KMS-11 (cell line): ENCODE measurements at regions not wholly inside any gene's neighbourhood (a gene's known extent, or its start where the extent isn't known, plus 50 kb on each side); places are given as distances from the start of the nearest gene placed in this dataset.

Experiments
- H2AFZ ChIP-seq: fragments of 200-600 bp; sonication (generic); 2 replicates; pipeline ENCODE4 v1.6.1; 2016; ENCODE audit warnings: antibody characterized with exemption, mixed run types, low read depth
- H3K27ac ChIP-seq: fragments of 200-600 bp; sonication (generic); 2 replicates; pipeline ENCODE4 v1.6.1; 2016; ENCODE audit warnings: mild to moderate bottlenecking, mixed run types
- H3K27me3 ChIP-seq: fragments of 200-600 bp; sonication (generic); 2 replicates; pipeline ENCODE4 v1.6.1; 2017; ENCODE audit warnings: mild to moderate bottlenecking, low read depth, mixed run types, moderate library complexity; ENCODE audit not compliant: insufficient read depth
- H3K36me3 ChIP-seq: fragments of 200-600 bp; sonication (generic); 2 replicates; pipeline ENCODE4 v1.6.1; 2017; ENCODE audit warnings: mild to moderate bottlenecking, mixed run types; ENCODE audit not compliant: insufficient read depth
- H3K4me1 ChIP-seq: fragments of 200-600 bp; sonication (generic); 2 replicates; pipeline ENCODE4 v1.6.1; 2016; ENCODE audit warnings: mild to moderate bottlenecking, low read depth, mixed run types; ENCODE audit not compliant: poor library complexity, severe bottlenecking
- H3K4me2 ChIP-seq: fragments of 200-600 bp; sonication (generic); 2 replicates; pipeline ENCODE4 v1.7.0; 2016; ENCODE audit warnings: mild to moderate bottlenecking, mixed run types
- H3K4me3 ChIP-seq: fragments of 200-600 bp; sonication (generic); IDR thresholded peaks from 2 replicates; pipeline ENCODE4 v1.6.1; 2017; ENCODE audit warnings: low read depth, low read length, mixed read lengths; ENCODE audit not compliant: insufficient read depth
- H3K79me2 ChIP-seq: fragments of 200-600 bp; sonication (generic); 2 replicates; pipeline ENCODE4 v1.6.1; 2016; ENCODE audit warnings: low read depth, mixed run types; ENCODE audit not compliant: insufficient read depth
- H3K9ac ChIP-seq: fragments of 200-600 bp; sonication (generic); 2 replicates; pipeline ENCODE4 v1.6.1; 2016; ENCODE audit warnings: mild to moderate bottlenecking, mixed run types
- H4K20me1 ChIP-seq: fragments of 200-600 bp; sonication (generic); 2 replicates; pipeline ENCODE4 v1.6.1; 2016; ENCODE audit warnings: mild to moderate bottlenecking, mixed run types; ENCODE audit not compliant: insufficient read depth
- CTCF ChIP-seq: fragments of 200-600 bp; sonication (generic); conservative IDR thresholded peaks from 2 replicates; pipeline ENCODE4 v1.6.1; 2017; ENCODE audit warnings: low read depth, mild to moderate bottlenecking, antibody characterized with exemption, low read length, moderate library complexity, mixed read lengths

GRCh38 chr10:3499120-3499519 is 285.9 kb downstream of the KLF6 start:
- H3K4me3 ChIP-seq = no peak overlapping the region
- H3K27ac ChIP-seq = no peak overlapping the region
- TF ChIP-seq CTCF = no peak
- H3K4me2 ChIP-seq = no peak overlapping the region
- no peaks in the 10 kb centered on the region for H3K27me3 ChIP-seq
- H3K79me2 ChIP-seq = no peaks in the 10 kb centered on the region
- no peaks in the 10 kb centered on the region for H3K36me3 ChIP-seq
- H2AFZ ChIP-seq = no peak overlapping the region
- no peaks in the 10 kb centered on the region for H3K4me1 ChIP-seq
- H3K9ac ChIP-seq = no peak overlapping the region
- no peaks in the 10 kb centered on the region for H4K20me1 ChIP-seq

- H4K20me1 ChIP-seq = no peaks in the 10 kb centered on the region
- H2AFZ ChIP-seq = no peak overlapping the region
- no peak overlapping the region for H3K4me2 ChIP-seq
- no peak overlapping the region for H3K27ac ChIP-seq
- H3K79me2 ChIP-seq = no peaks in the 10 kb centered on the region
- no peaks in the 10 kb centered on the region for H3K27me3 ChIP-seq
- H3K4me3 ChIP-seq = no peak overlapping the region
- TF ChIP-seq CTCF = no peak
- H3K9ac ChIP-seq = no peak overlapping the region
- no peaks in the 10 kb centered on the region for H3K36me3 ChIP-seq
- H3K4me1 ChIP-seq = no peaks in the 10 kb centered on the region
Measured at GRCh38 chr10:3497581-3497980, 287.4 kb downstream of the KLF6 start.

- no peaks in the 10 kb centered on the region for H3K79me2 ChIP-seq
- H3K27ac ChIP-seq = no peak overlapping the region
- H3K36me3 ChIP-seq = no peaks in the 10 kb centered on the region
- no peaks in the 10 kb centered on the region for H3K4me1 ChIP-seq
- H3K4me3 ChIP-seq = no peak overlapping the region
- no peak overlapping the region for H2AFZ ChIP-seq
- H3K27me3 ChIP-seq = no peaks in the 10 kb centered on the region
- no peaks in the 10 kb centered on the region for H4K20me1 ChIP-seq
- no peak overlapping the region for H3K4me2 ChIP-seq
- no peak for TF ChIP-seq CTCF
- no peak overlapping the region for H3K9ac ChIP-seq
Measured at GRCh38 chr10:3496138-3496537, 288.9 kb downstream of the KLF6 start.

- no peak overlapping the region for H3K4me2 ChIP-seq
- H3K79me2 ChIP-seq = no peaks in the 10 kb centered on the region
- no peak overlapping the region for H3K9ac ChIP-seq
- H3K36me3 ChIP-seq = no peaks in the 10 kb centered on the region
- H3K27ac ChIP-seq = no peak overlapping the region
- H4K20me1 ChIP-seq = no peaks in the 10 kb centered on the region
- H3K27me3 ChIP-seq = no peaks in the 10 kb centered on the region
- no peaks in the 10 kb centered on the region for H3K4me1 ChIP-seq
- no peak overlapping the region for H2AFZ ChIP-seq
- no peak overlapping the region for H3K4me3 ChIP-seq
- no peak for TF ChIP-seq CTCF
Measured at GRCh38 chr10:3495281-3495680, 289.7 kb downstream of the KLF6 start.

- Histone ChIP-seq H3K4me2 (no peak overlapping the region), H2AFZ (no peak overlapping the region), H3K4me1 (no peaks in the 10 kb centered on the region), H4K20me1 (no peaks in the 10 kb centered on the region), H3K79me2 (no peaks in the 10 kb centered on the region), H3K4me3 (no peak overlapping the region), H3K36me3 (no peaks in the 10 kb centered on the region), H3K27ac (no peak overlapping the region), H3K27me3 (no peaks in the 10 kb centered on the region), H3K9ac (no peak overlapping the region)
- no peak for TF ChIP-seq CTCF
Measured at GRCh38 chr10:3494838-3495230, 290.2 kb downstream of the KLF6 start.
